Keratinocyte (primary cell): ENCODE measurements at regions not wholly inside any gene's neighbourhood (a gene's known extent, or its start where the extent isn't known, plus 50 kb on each side); places are given as distances from the start of the nearest gene placed in this dataset.

Experiments
- DNase-seq: peaks from one replicate; pipeline ENCODE4 v3.0.0-alpha.2; 2011; ENCODE audit warnings: low read depth, missing footprints, low spot score
- FAIRE-seq: peaks from 2 replicates; lab custom pipeline; 2011; peaks lifted over from hg19 to GRCh38; lab: Jason Lieb, UNC
- H2AFZ ChIP-seq: 2 replicates; pipeline ENCODE4 v1.6.0; 2012; ENCODE audit warnings: low read length, control low read depth, inconsistent platforms; ENCODE audit not compliant: control insufficient read depth
- H3K27ac ChIP-seq: 2 replicates; pipeline ENCODE4 v1.5.1; 2011; ENCODE audit warnings: low read length; ENCODE audit not compliant: control insufficient read depth, insufficient read depth
- H3K27me3 ChIP-seq: 3 replicates; pipeline ENCODE4 v1.6.0; 2011; ENCODE audit warnings: low read length; ENCODE audit not compliant: control insufficient read depth, insufficient read depth; ENCODE audit errors: extremely low read depth
- H3K36me3 ChIP-seq, 2 experiments: 2 replicates in 1 of 2; 3 replicates in 1 of 2; pipeline ENCODE4 v1.5.1; 2011; ENCODE audit warnings: low read length in 2 of 2, mild to moderate bottlenecking in 1 of 2; ENCODE audit not compliant: control insufficient read depth in 2 of 2, insufficient read depth in 2 of 2; ENCODE audit errors: extremely low read depth in 1 of 2
- H3K4me1 ChIP-seq: 3 replicates; pipeline ENCODE4 v1.5.1; 2011; ENCODE audit warnings: low read length; ENCODE audit not compliant: control insufficient read depth, insufficient read depth; ENCODE audit errors: extremely low read depth
- H3K4me2 ChIP-seq: 3 replicates; pipeline ENCODE4 v1.6.0; 2011; ENCODE audit warnings: low read depth, low read length; ENCODE audit not compliant: control insufficient read depth, insufficient read depth; ENCODE audit errors: extremely low read depth
- H3K4me3 ChIP-seq, 3 experiments: fragments of 200-600 bp in 1 of 3; sonication (generic) in 1 of 3; 2 replicates in 2 of 3; 3 replicates in 1 of 3; pipeline ENCODE4 v1.5.1; 2011 to 2016; ENCODE audit warnings: low read length in 3 of 3, mild to moderate bottlenecking in 3 of 3, control low read depth in 2 of 3, inconsistent platforms in 1 of 3, low read depth in 1 of 3, mixed read lengths in 1 of 3, mixed run types in 1 of 3, moderate library complexity in 1 of 3; ENCODE audit not compliant: control insufficient read depth in 2 of 3, insufficient read depth in 2 of 3; ENCODE audit errors: extremely low read depth in 1 of 3
- H3K79me2 ChIP-seq: 2 replicates; pipeline ENCODE4 v1.6.0; 2012; ENCODE audit warnings: low read length; ENCODE audit not compliant: control insufficient read depth, insufficient read depth
- H3K9ac ChIP-seq: 3 replicates; pipeline ENCODE4 v1.6.0; 2011; ENCODE audit warnings: low read length; ENCODE audit not compliant: control insufficient read depth, insufficient read depth; ENCODE audit errors: extremely low read depth
- H3K9me1 ChIP-seq: 3 replicates; pipeline ENCODE4 v1.6.0; 2011; ENCODE audit warnings: low read length; ENCODE audit not compliant: control insufficient read depth, insufficient read depth; ENCODE audit errors: extremely low read depth
- H3K9me3 ChIP-seq: 2 replicates; pipeline ENCODE4 v1.5.1; 2012; ENCODE audit warnings: low read depth, low read length; ENCODE audit not compliant: control insufficient read depth
- H4K20me1 ChIP-seq: 3 replicates; pipeline ENCODE4 v1.6.0; 2011; ENCODE audit warnings: low read length; ENCODE audit not compliant: control insufficient read depth, insufficient read depth; ENCODE audit errors: extremely low read depth
- CTCF ChIP-seq, 3 experiments: IDR thresholded peaks in 1 of 3; conservative IDR thresholded peaks in 1 of 3; optimal IDR thresholded peaks in 1 of 3; 2 replicates in 2 of 3; 3 replicates in 1 of 3; pipeline versions ENCODE3 to v1.5.1; 2011; ENCODE audit warnings: low read length in 3 of 3, mild to moderate bottlenecking in 3 of 3, moderate library complexity in 2 of 3, control low read depth in 1 of 3, inconsistent platforms in 1 of 3; ENCODE audit not compliant: insufficient read depth in 2 of 3; ENCODE audit errors: extremely low read depth in 1 of 3
- EZH2 ChIP-seq: IDR thresholded peaks from one replicate; pipeline ENCODE4 v1.6.1; 2012; ENCODE audit warnings: inconsistent platforms, mild to moderate bottlenecking, low read length, moderate library complexity
- dilution Hi-C: fragments of 300-500 bp; cut with MboI; formaldehyde crosslinking; loops from one replicate; pipeline ENCODE4 v1.7.0; 2020; ENCODE audit warnings: low sequenced_read_pairs; ENCODE audit not compliant: extremely low pct_ligation_motif_present

- Histone ChIP-seq H3K27me3 (peaks cover 9% of the 10 kb centered on the region), H4K20me1 (no peaks in the 10 kb centered on the region), H3K79me2 (no peaks in the 10 kb centered on the region), H3K36me3 (no peaks in the 10 kb centered on the region), H3K4me1 (peaks cover 9% of the 10 kb centered on the region), H2AFZ (no peak overlapping the region), H3K9me3 (no peaks in the 10 kb centered on the region), H3K27ac (no peak overlapping the region), H3K4me3 (no peak overlapping the region), H3K4me2 (no peak overlapping the region), H3K9me1 (no peaks in the 10 kb centered on the region), H3K9ac (no peak overlapping the region)
- TF ChIP-seq EZH2 (no peak), CTCF (optimal IDR thresholded peaks at IDR 0.05 in 1 of 3, IDR thresholded peaks at IDR 0.05 in 1 of 3, conservative IDR thresholded peaks at IDR 0.05 in 1 of 3; ENCODE audit: extremely low read depth in 1 of 3, insufficient read depth in 2 of 3, low read length in 3 of 3) (no peak)
- FAIRE-seq, result no peak
- dilution Hi-C loops, result no loop called here
- DNase-seq, result no peak
Measured at GRCh38 chr11:119505861-119506260, 82.9 kb upstream of the THY1 start.

DNA sequence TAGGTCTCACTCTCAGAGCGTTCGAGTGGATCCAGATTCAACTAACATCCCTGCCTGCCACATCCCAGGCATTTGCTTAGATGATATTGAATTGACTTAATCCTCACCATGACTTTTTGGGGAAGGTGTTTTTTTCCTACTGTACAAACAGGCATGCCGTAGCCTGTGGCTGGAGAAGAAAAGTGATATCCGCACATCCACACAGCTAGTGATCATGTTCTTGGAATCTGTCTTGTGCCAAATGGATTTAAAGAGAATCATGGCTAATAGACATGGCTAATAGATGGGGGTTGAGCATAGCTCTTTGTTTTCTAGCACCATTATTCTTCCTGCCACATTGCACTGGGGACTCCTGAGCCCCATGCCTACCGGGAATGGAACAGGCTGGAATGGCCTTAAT, 82.1 kb upstream of the THY1 start:
- no peaks in the 10 kb centered on the region for H3K36me3 ChIP-seq
- DNase-seq (no peak), FAIRE-seq (no peak)
- no peak overlapping the region for H3K27ac ChIP-seq
- H3K4me3 ChIP-seq, result no peak overlapping the region
- H3K9me3 ChIP-seq, result no peaks in the 10 kb centered on the region
- H3K79me2 ChIP-seq, result no peaks in the 10 kb centered on the region
- H4K20me1 ChIP-seq, result no peaks in the 10 kb centered on the region
- dilution Hi-C loops, result no loop called here
- peaks cover 13% of the 10 kb centered on the region for H3K27me3 ChIP-seq
- peaks cover 8% of the 10 kb centered on the region for H3K4me1 ChIP-seq
- no peaks in the 10 kb centered on the region for H3K9me1 ChIP-seq
- H3K9ac ChIP-seq, result no peak overlapping the region
- H2AFZ ChIP-seq, result no peak overlapping the region
- no peak for TF ChIP-seq EZH2
- TF ChIP-seq CTCF (optimal IDR thresholded peaks at IDR 0.05 in 1 of 3, IDR thresholded peaks at IDR 0.05 in 1 of 3, conservative IDR thresholded peaks at IDR 0.05 in 1 of 3; ENCODE audit: extremely low read depth in 1 of 3, insufficient read depth in 2 of 3, low read length in 3 of 3), result no peak
- no peak overlapping the region for H3K4me2 ChIP-seq
